H1 (cell line): ENCODE measurements at regions not wholly inside any gene's neighbourhood (a gene's known extent, or its start where the extent isn't known, plus 50 kb on each side); places are given as distances from the start of the nearest gene placed in this dataset.

Experiments used
- CTCF ChIA-PET: fragments of 300-600 bp; sonication (Branson Sonifier 250); formaldehyde crosslinking; loops from one replicate; lab custom pipeline; 2021; ENCODE audit not compliant: partially characterized antibody; lab: Charles Lee
- POLR2A ChIA-PET: fragments of 300-600 bp; sonication (Branson Sonifier 250); formaldehyde crosslinking; loops from one replicate; lab custom pipeline; 2021; ENCODE audit warnings: inconsistent platforms; ENCODE audit not compliant: partially characterized antibody; lab: Charles Lee
- DNase-seq, 2 experiments: peaks; one replicate each; pipeline versions ENCODE4 v3.0.0 to v3.0.0-alpha.2; 2010 to 2022; ENCODE audit warnings: low spot score in 2 of 2, low read depth in 1 of 2, mixed read lengths in 1 of 2
- FAIRE-seq: peaks from 2 replicates; lab custom pipeline; 2011; peaks lifted over from hg19 to GRCh38; lab: Jason Lieb, UNC
- H2AFZ ChIP-seq: 2 replicates; pipeline ENCODE4 v1.8.1; 2012; ENCODE audit warnings: low read length, inconsistent platforms
- H2AK5ac ChIP-seq: 2 replicates; pipeline ENCODE4 v1.6.1; 2013; ENCODE audit warnings: low read depth, low read length
- H2BK120ac ChIP-seq: replicated peaks from 2 replicates; pipeline ENCODE3; 2013; ENCODE audit warnings: low read depth, low read length, inconsistent platforms
- H2BK12ac ChIP-seq: 2 replicates; pipeline ENCODE4 v1.6.1; 2013; ENCODE audit warnings: low read depth, low read length
- H2BK15ac ChIP-seq: 2 replicates; pipeline ENCODE4 v1.6.1; 2013; ENCODE audit warnings: low read length
- H2BK20ac ChIP-seq: 2 replicates; pipeline ENCODE4 v1.6.1; 2013; ENCODE audit warnings: low read length
- H2BK5ac ChIP-seq: 2 replicates; pipeline ENCODE4 v1.6.1; 2013; ENCODE audit warnings: low read depth, low read length
- H3K14ac ChIP-seq: 2 replicates; pipeline ENCODE4 v1.6.1; 2013; ENCODE audit warnings: inconsistent platforms; ENCODE audit not compliant: insufficient read length
- H3K18ac ChIP-seq: 2 replicates; pipeline ENCODE4 v1.6.1; 2013; ENCODE audit warnings: low read length; ENCODE audit errors: extremely low read depth
- H3K23ac ChIP-seq: 2 replicates; pipeline ENCODE4 v1.6.1; 2013; ENCODE audit warnings: inconsistent platforms; ENCODE audit not compliant: insufficient read length
- H3K23me2 ChIP-seq: 2 replicates; pipeline ENCODE4 v1.6.1; 2013; ENCODE audit warnings: low read depth, low read length
- H3K27ac ChIP-seq: 2 replicates; pipeline ENCODE4 v1.6.1; 2011; ENCODE audit warnings: low read depth, low read length, inconsistent platforms
- H3K27me3 ChIP-seq, 4 experiments: replicated peaks in 1 of 4; 1 replicate in 1 of 4; 2 replicates in 3 of 4; pipeline versions ENCODE4 v1.6.1 to v1.8.1; 2011 to 2013; ENCODE audit warnings: low read length in 3 of 4, mild to moderate bottlenecking in 3 of 4, inconsistent platforms in 2 of 4, mixed read lengths in 2 of 4, moderate library complexity in 1 of 4; ENCODE audit not compliant: control insufficient read depth in 3 of 4, insufficient read depth in 3 of 4; ENCODE audit errors: extremely low read depth in 1 of 4
- H3K36me3 ChIP-seq, 4 experiments: 2 replicates each; pipeline versions ENCODE4 v1.6.1 to v1.8.1; 2011 to 2013; ENCODE audit warnings: mild to moderate bottlenecking in 4 of 4, low read length in 3 of 4, moderate library complexity in 2 of 4, control low read depth in 1 of 4, inconsistent platforms in 1 of 4; ENCODE audit not compliant: insufficient read depth in 4 of 4, control insufficient read depth in 2 of 4
- H3K4ac ChIP-seq: replicated peaks from 2 replicates; pipeline ENCODE3; 2013; ENCODE audit warnings: low read length, low read depth, mixed read lengths, inconsistent platforms; ENCODE audit not compliant: insufficient read length
- H3K4me1 ChIP-seq, 4 experiments: replicated peaks in 1 of 4; 1 replicate in 1 of 4; 2 replicates in 3 of 4; pipeline versions ENCODE4 v1.6.1 to v1.8.1; 2011 to 2013; ENCODE audit warnings: low read length in 3 of 4, inconsistent platforms in 2 of 4, mixed read lengths in 1 of 4; ENCODE audit not compliant: insufficient read depth in 4 of 4, control insufficient read depth in 3 of 4
- H3K4me2 ChIP-seq, 2 experiments: 2 replicates each; pipeline versions ENCODE4 v1.6.1 to v1.8.1; 2011 to 2013; ENCODE audit warnings: low read depth in 2 of 2, low read length in 2 of 2, control low read depth in 1 of 2, inconsistent platforms in 1 of 2, mild to moderate bottlenecking in 1 of 2; ENCODE audit not compliant: insufficient read depth in 1 of 2
- H3K4me3 ChIP-seq, 4 experiments: fragments of 200-600, 300-600 bp in 1 of 4; sonication (generic), shearing (Covaris generic), sonication (Bioruptor Twin) in 1 of 4; 2 replicates each; pipeline versions ENCODE4 v1.5.1 to v1.8.1; 2011 to 2016; ENCODE audit warnings: low read length in 4 of 4, low read depth in 3 of 4, control low read depth in 2 of 4, inconsistent platforms in 2 of 4, mild to moderate bottlenecking in 2 of 4, mixed read lengths in 1 of 4, moderate library complexity in 1 of 4; ENCODE audit not compliant: insufficient read depth in 2 of 4; ENCODE audit errors: extremely low read depth in 1 of 4
- H3K56ac ChIP-seq: replicated peaks from 2 replicates; pipeline ENCODE3; 2013; ENCODE audit warnings: low read depth, mild to moderate bottlenecking, mixed read lengths, low read length, inconsistent platforms; ENCODE audit not compliant: insufficient read length
- H3K79me1 ChIP-seq: 2 replicates; pipeline ENCODE4 v1.6.1; 2013; ENCODE audit warnings: low read depth, low read length, control low read depth
- H3K79me2 ChIP-seq, 2 experiments: 2 replicates each; pipeline versions ENCODE4 v1.6.1 to v1.8.1; 2012 to 2013; ENCODE audit warnings: low read length in 2 of 2, mild to moderate bottlenecking in 2 of 2, inconsistent platforms in 1 of 2; ENCODE audit not compliant: insufficient read depth in 2 of 2, control insufficient read depth in 1 of 2
- H3K9ac ChIP-seq, 4 experiments: replicated peaks in 1 of 4; 1 replicate in 1 of 4; 2 replicates in 3 of 4; pipeline versions ENCODE4 v1.6.1 to v1.8.1; 2011 to 2013; ENCODE audit warnings: low read depth in 3 of 4, low read length in 3 of 4, control low read depth in 2 of 4, mild to moderate bottlenecking in 2 of 4, moderate library complexity in 2 of 4, inconsistent platforms in 1 of 4; ENCODE audit errors: extremely low read depth in 1 of 4
- H3K9me3 ChIP-seq, 2 experiments: 2 replicates each; pipeline versions ENCODE4 v1.6.1 to v1.8.1; 2012 to 2013; ENCODE audit warnings: mild to moderate bottlenecking in 2 of 2, moderate library complexity in 2 of 2, control low read depth in 1 of 2, inconsistent platforms in 1 of 2, low read depth in 1 of 2, low read length in 1 of 2, mixed read lengths in 1 of 2; ENCODE audit not compliant: insufficient read depth in 2 of 2
- H4K20me1 ChIP-seq, 2 experiments: replicated peaks in 1 of 2; 2 replicates each; pipeline versions ENCODE3 to v1.8.1; 2011 to 2013; ENCODE audit warnings: inconsistent platforms in 2 of 2, low read length in 2 of 2, mild to moderate bottlenecking in 1 of 2; ENCODE audit not compliant: insufficient read depth in 2 of 2, control insufficient read depth in 1 of 2
- H4K5ac ChIP-seq: 2 replicates; pipeline ENCODE4 v1.6.1; 2013; ENCODE audit warnings: low read length, low read depth, mixed read lengths, inconsistent platforms; ENCODE audit not compliant: insufficient read length
- H4K8ac ChIP-seq: 2 replicates; pipeline ENCODE4 v1.8.0; 2013; ENCODE audit warnings: mild to moderate bottlenecking, moderate library complexity, low read length, inconsistent platforms; ENCODE audit not compliant: insufficient read depth; ENCODE audit errors: extremely low read depth
- H4K91ac ChIP-seq: replicated peaks from 2 replicates; pipeline ENCODE3; 2013; ENCODE audit warnings: low read length, mixed read lengths, inconsistent platforms; ENCODE audit not compliant: insufficient read length
- CEBPB ChIP-seq: IDR thresholded peaks from 2 replicates; pipeline ENCODE4 v1.6.1; 2012; ENCODE audit warnings: low read depth, low read length
- CHD1 ChIP-seq: IDR thresholded peaks from 2 replicates; pipeline ENCODE4 v1.6.1; 2012; ENCODE audit warnings: low read depth, low read length, improper control_type of control experiment
- CREB1 ChIP-seq: IDR thresholded peaks from 2 replicates; pipeline ENCODE4 v1.6.1; 2012; ENCODE audit warnings: inconsistent platforms
- EP300 ChIP-seq, 2 experiments: IDR thresholded peaks; 1 replicate in 1 of 2; 2 replicates in 1 of 2; pipeline ENCODE4 v1.6.1; 2011 to 2012; ENCODE audit warnings: low read depth in 2 of 2, low read length in 2 of 2, mild to moderate bottlenecking in 2 of 2, borderline replicate concordance in 1 of 2, inconsistent platforms in 1 of 2, moderate library complexity in 1 of 2
- PHF8 ChIP-seq: fragments of 200-600 bp; sonication (generic); conservative IDR thresholded peaks from 2 replicates; pipeline ENCODE4 v1.7.1; 2012; ENCODE audit warnings: low read depth, mild to moderate bottlenecking, inconsistent platforms, low read length, moderate library complexity
- POLR2A ChIP-seq, 2 experiments: IDR thresholded peaks; 1 replicate in 1 of 2; 2 replicates in 1 of 2; pipeline ENCODE4 v1.6.1; 2011; ENCODE audit warnings: low read depth in 2 of 2, low read length in 2 of 2, mild to moderate bottlenecking in 2 of 2; ENCODE audit errors: control extremely low read depth in 1 of 2
- RBBP5 ChIP-seq: IDR thresholded peaks from 2 replicates; pipeline ENCODE4 v1.7.1; 2012; ENCODE audit warnings: low read depth, mild to moderate bottlenecking, inconsistent platforms, low read length, moderate library complexity, borderline replicate concordance
- SP1 ChIP-seq: IDR thresholded peaks from 2 replicates; pipeline ENCODE4 v1.6.1; 2011; ENCODE audit warnings: low read depth, low read length
- SRF ChIP-seq: IDR thresholded peaks from 2 replicates; pipeline ENCODE4 v1.6.1; 2011; ENCODE audit warnings: mild to moderate bottlenecking, low read depth, low read length, moderate library complexity
- TBP ChIP-seq: IDR thresholded peaks from 2 replicates; pipeline ENCODE4 v1.6.1; 2011; ENCODE audit warnings: low read depth, low read length, improper control_type of control experiment
- USF2 ChIP-seq: IDR thresholded peaks from 2 replicates; pipeline ENCODE4 v1.6.1; 2011; ENCODE audit warnings: low read length, improper control_type of control experiment
- WGBS, 2 experiments: shearing (Covaris generic) in 1 of 2; methylation state at CpG; one replicate each; pipeline versions ENCODE4 v1.1.6 to v1.1.7; 2013 to 2015; ENCODE audit warnings: low lambda C conversion rate in 2 of 2, mixed read lengths in 2 of 2, inconsistent platforms in 1 of 2, low coverage in 1 of 2, missing lambda C conversion rate in 1 of 2; ENCODE audit not compliant: insufficient replicate concordance in 2 of 2, insufficient coverage in 1 of 2, insufficient read length in 1 of 2; ENCODE audit errors: extremely low coverage in 1 of 2, missing lambda C conversion rate in 1 of 2; 5-methylcytosine and 5-hydroxymethylcytosine counted together
- TF ChIP-seq, protein P1 (sequence below): IDR thresholded peaks from 2 replicates; pipeline ENCODE4 v1.6.1; 2012; ENCODE audit warnings: low read length, inconsistent platforms

DNA sequence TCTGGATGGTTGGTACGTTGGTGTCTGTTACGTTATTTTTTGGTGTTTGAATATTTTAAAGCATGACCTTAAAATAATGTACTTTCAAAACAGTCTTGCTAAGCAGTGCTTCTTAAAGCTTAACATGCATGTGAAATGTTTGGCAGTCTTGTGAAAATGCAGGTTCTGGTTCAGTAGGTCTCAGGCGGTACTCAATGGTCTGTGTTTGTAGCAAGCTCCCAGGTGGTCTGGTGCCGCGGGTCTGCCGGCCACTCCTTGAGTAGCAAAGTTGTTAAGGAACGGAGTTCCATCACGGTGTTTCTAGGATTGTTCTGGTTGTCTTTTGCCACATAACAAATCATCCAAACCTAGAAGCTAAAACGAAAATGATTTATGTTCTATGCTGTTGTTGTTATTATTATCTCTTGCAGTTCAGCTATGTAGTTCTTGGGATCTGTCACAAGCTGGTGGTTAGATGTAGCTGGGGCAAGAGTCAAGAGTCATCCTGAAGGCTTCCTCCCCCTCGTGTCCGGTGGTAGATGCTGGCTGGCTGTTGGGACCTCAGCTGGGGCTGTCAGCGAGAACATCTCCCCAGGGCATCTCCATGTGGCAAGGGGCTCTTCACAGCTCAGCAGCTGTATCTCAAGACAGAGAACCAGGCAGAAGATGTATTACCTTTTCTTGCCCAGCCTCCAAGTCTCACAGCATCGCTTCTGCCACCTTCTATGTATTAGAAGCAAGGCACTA, 186.8 kb downstream of the PALM2AKAP2 start:
- Histone ChIP-seq H4K20me1 (no peaks in the 10 kb centered on the region), H3K14ac (no peak overlapping the region), H3K4ac (no peak overlapping the region), H3K23me2 (no peaks in the 10 kb centered on the region), H3K9ac (no peak overlapping the region), H4K91ac (no peak overlapping the region), H2BK12ac (no peak overlapping the region), H3K79me1 (no peaks in the 10 kb centered on the region), H3K36me3 (no peaks in the 10 kb centered on the region), H3K23ac (no peak overlapping the region), H3K9me3 (no peaks in the 10 kb centered on the region), H2BK5ac (no peak overlapping the region), H2BK20ac (no peak overlapping the region), H3K4me3 (no peak overlapping the region), H3K79me2 (no peaks in the 10 kb centered on the region), H3K27me3 (no peaks in the 10 kb centered on the region), H2BK15ac (no peak overlapping the region), H3K4me1 (no peaks in the 10 kb centered on the region; a peak in 1 of 7 replicates), H3K56ac (no peak overlapping the region), H2AK5ac (no peak overlapping the region), H3K18ac (no peak overlapping the region), H4K5ac (no peak overlapping the region), H2BK120ac (no peak overlapping the region), H3K27ac (no peak overlapping the region), H4K8ac (no peak overlapping the region), H2AFZ (no peak overlapping the region), H3K4me2 (no peak overlapping the region)
- FAIRE-seq = no peak
- CTCF ChIA-PET = interaction anchor here (0.6 to 7.5 kb wide), 8 partner anchors 11 to 183 kb away, joined by 3 to 61 read pairs (median 4); no protein-coding TSS in a partner anchor
- no peak for DNase-seq
- POLR2A ChIA-PET = no interaction called here
- 89% methylated on average over 13 of the region's 13 CpGs; no CpG with 5 or more reads in 1 of the 2 experiments for WGBS, 2 experiments
- TF ChIP-seq RBBP5 (no peak), SP1 (no peak), USF2 (no peak), TBP (no peak), SRF (no peak), CHD1 (no peak), CREB1 (no peak), EP300 (IDR thresholded peaks at IDR 0.05; ENCODE audit: borderline replicate concordance in 1 of 2, low read depth in 2 of 2, low read length in 2 of 2) (no peak), POLR2A (IDR thresholded peaks at IDR 0.05; ENCODE audit: control extremely low read depth in 1 of 2, low read depth in 2 of 2, low read length in 2 of 2) (no peak), PHF8 (no peak), CEBPB (no peak)
- TF ChIP-seq, protein P1, sequence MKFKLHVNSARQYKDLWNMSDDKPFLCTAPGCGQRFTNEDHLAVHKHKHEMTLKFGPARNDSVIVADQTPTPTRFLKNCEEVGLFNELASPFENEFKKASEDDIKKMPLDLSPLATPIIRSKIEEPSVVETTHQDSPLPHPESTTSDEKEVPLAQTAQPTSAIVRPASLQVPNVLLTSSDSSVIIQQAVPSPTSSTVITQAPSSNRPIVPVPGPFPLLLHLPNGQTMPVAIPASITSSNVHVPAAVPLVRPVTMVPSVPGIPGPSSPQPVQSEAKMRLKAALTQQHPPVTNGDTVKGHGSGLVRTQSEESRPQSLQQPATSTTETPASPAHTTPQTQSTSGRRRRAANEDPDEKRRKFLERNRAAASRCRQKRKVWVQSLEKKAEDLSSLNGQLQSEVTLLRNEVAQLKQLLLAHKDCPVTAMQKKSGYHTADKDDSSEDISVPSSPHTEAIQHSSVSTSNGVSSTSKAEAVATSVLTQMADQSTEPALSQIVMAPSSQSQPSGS = no peak
